Smooth muscle cell (in vitro differentiated cells): ENCODE measurements at regions not wholly inside any gene's neighbourhood (a gene's known extent, or its start where the extent isn't known, plus 50 kb on each side); places are given as distances from the start of the nearest gene placed in this dataset.

ENCODE experiments used
- DNase-seq: peaks from one replicate; lab custom pipeline; 2025; ENCODE audit not compliant: unreplicated experiment; lab: John Stamatoyannopoulos, UW
- H2AFZ ChIP-seq: fragments of 200-600 bp; sonication (generic); 2 replicates; pipeline ENCODE4 v1.6.0; 2016; ENCODE audit warnings: antibody characterized with exemption, low read depth, mild to moderate bottlenecking
- H3F3A ChIP-seq: fragments of 200-600 bp; sonication (generic); 2 replicates; pipeline ENCODE4 v1.6.0; 2017; ENCODE audit warnings: antibody characterized with exemption, low read depth
- H3K27ac ChIP-seq: fragments of 200-600 bp; sonication (generic); 2 replicates; pipeline ENCODE4 v1.5.1; 2016; ENCODE audit warnings: low read depth, mild to moderate bottlenecking
- H3K27me3 ChIP-seq: fragments of 200-600 bp; sonication (generic); 2 replicates; pipeline ENCODE4 v1.6.1; 2016; ENCODE audit warnings: low read depth, mild to moderate bottlenecking
- H3K36me3 ChIP-seq: fragments of 200-600 bp; sonication (generic); 2 replicates; pipeline ENCODE4 v1.5.1; 2016; ENCODE audit warnings: low read depth
- H3K4me1 ChIP-seq: fragments of 200-600 bp; sonication (generic); 2 replicates; pipeline ENCODE4 v1.5.1; 2016; ENCODE audit warnings: low read depth
- H3K4me2 ChIP-seq: fragments of 200-600 bp; sonication (generic); 2 replicates; pipeline ENCODE4 v1.6.0; 2016; ENCODE audit warnings: mild to moderate bottlenecking
- H3K4me3 ChIP-seq: fragments of 200-600 bp; sonication (generic); 2 replicates; pipeline ENCODE4 v1.5.1; 2016; ENCODE audit warnings: mild to moderate bottlenecking
- H3K79me2 ChIP-seq: fragments of 200-600 bp; sonication (generic); 2 replicates; pipeline ENCODE4 v1.6.0; 2016; ENCODE audit warnings: low read depth, mild to moderate bottlenecking
- H3K9ac ChIP-seq: fragments of 200-600 bp; sonication (generic); 2 replicates; pipeline ENCODE4 v1.6.0; 2016; ENCODE audit warnings: low read depth
- H3K9me3 ChIP-seq: fragments of 200-600 bp; sonication (generic); replicated peaks from 2 replicates; pipeline ENCODE4 v1.5.1; 2016; ENCODE audit warnings: low read depth
- H4K20me1 ChIP-seq: fragments of 200-600 bp; sonication (generic); 2 replicates; pipeline ENCODE4 v1.6.0; 2016; ENCODE audit warnings: low read depth
- CTCF ChIP-seq: fragments of 200-600 bp; sonication (generic); IDR thresholded peaks from 2 replicates; pipeline ENCODE4 v1.5.1; 2017; ENCODE audit warnings: borderline replicate concordance, mild to moderate bottlenecking, antibody characterized with exemption; ENCODE audit not compliant: insufficient read depth, poor library complexity, severe bottlenecking
- WGBS: methylation state at CpG from one replicate; pipeline ENCODE4 v1.1.7; 2016; ENCODE audit warnings: low lambda C conversion rate; 5-methylcytosine and 5-hydroxymethylcytosine counted together

- no peak overlapping the region for H2AFZ ChIP-seq
- H3K4me3 ChIP-seq, result no peak overlapping the region
- no peaks in the 10 kb centered on the region for H3F3A ChIP-seq
- no peaks in the 10 kb centered on the region for H4K20me1 ChIP-seq
- H3K27me3 ChIP-seq, result no peaks in the 10 kb centered on the region
- H3K9ac ChIP-seq, result no peak overlapping the region
- TF ChIP-seq CTCF, result no peak
- DNase-seq, result no peak
- no peaks in the 10 kb centered on the region for H3K79me2 ChIP-seq
- H3K4me2 ChIP-seq, result no peak overlapping the region
- no peaks in the 10 kb centered on the region for H3K36me3 ChIP-seq
- H3K4me1 ChIP-seq, result peaks cover 4% of the 10 kb centered on the region
- WGBS, result 40% methylated on average over 5 of the region's 5 CpGs
- H3K9me3 ChIP-seq, result no peaks in the 10 kb centered on the region
- H3K27ac ChIP-seq, result no peak overlapping the region
These were observed 119.0 kb upstream of the ATP2B1 start for GRCh38 chr12:89827592-89827991.

GRCh38 chr12:89826468-89826867 lies 117.8 kb upstream of the ATP2B1 start:
- no peak for DNase-seq

GRCh38 chr12:89825591-89826449 lies 117.2 kb upstream of the ATP2B1 start:
- WGBS, result 55% methylated on average over 6 of the region's 6 CpGs

More at GRCh38 chr12:89826468-89826867, 117.8 kb upstream of the ATP2B1 start:
- peaks cover 8% of the 10 kb centered on the region for H3F3A ChIP-seq
- H3K27ac ChIP-seq, result no peak overlapping the region
- H3K79me2 ChIP-seq, result no peaks in the 10 kb centered on the region
- H4K20me1 ChIP-seq, result no peaks in the 10 kb centered on the region
- TF ChIP-seq CTCF, result no peak
- H3K9ac ChIP-seq, result no peak overlapping the region
- H3K36me3 ChIP-seq, result no peaks in the 10 kb centered on the region
- H3K9me3 ChIP-seq, result no peaks in the 10 kb centered on the region
- peak overlapping the region; percentile 49 for H2AFZ ChIP-seq
- no peak overlapping the region for H3K4me3 ChIP-seq
- H3K4me1 ChIP-seq, result peaks cover 4% of the 10 kb centered on the region
- no peaks in the 10 kb centered on the region for H3K27me3 ChIP-seq
- peak overlapping the region; percentile 34 for H3K4me2 ChIP-seq
- WGBS, result 57% methylated on average over 2 of the region's 2 CpGs

More at GRCh38 chr12:89825591-89826449, 117.2 kb upstream of the ATP2B1 start:
- Histone ChIP-seq H3K4me1 (peaks cover 4% of the 10 kb centered on the region), H3K9ac (no peak overlapping the region), H3K36me3 (no peaks in the 10 kb centered on the region), H3F3A (peaks cover 8% of the 10 kb centered on the region), H3K27ac (no peak overlapping the region), H3K9me3 (no peaks in the 10 kb centered on the region), H3K79me2 (no peaks in the 10 kb centered on the region), H3K27me3 (no peaks in the 10 kb centered on the region), H4K20me1 (no peaks in the 10 kb centered on the region), H2AFZ (peak overlapping the region; percentile 49), H3K4me2 (peak overlapping the region; percentile 34), H3K4me3 (no peak overlapping the region)
- DNase-seq, result no peak
- no peak for TF ChIP-seq CTCF
